Mesendoderm (in vitro differentiated cells): ENCODE measurements at regions not wholly inside any gene's neighbourhood (a gene's known extent, or its start where the extent isn't known, plus 50 kb on each side); places are given as distances from the start of the nearest gene placed in this dataset.
A peak's percentile ranks its signal among the peaks of the same experiment; 100 is the strongest.

Experiments
- DNase-seq: peaks from one replicate; pipeline ENCODE4 v3.0.0; 2013
- H2AK5ac ChIP-seq: 2 replicates; pipeline ENCODE4 v1.6.1; 2013; ENCODE audit warnings: low read length, inconsistent platforms
- H2BK120ac ChIP-seq: 2 replicates; pipeline ENCODE4 v1.6.1; 2013; ENCODE audit warnings: low read depth, mild to moderate bottlenecking, low read length, moderate library complexity, mixed read lengths
- H2BK15ac ChIP-seq: replicated peaks from 2 replicates; pipeline ENCODE4 v1.6.1; 2013; ENCODE audit warnings: low read depth, mild to moderate bottlenecking, moderate library complexity
- H2BK5ac ChIP-seq: 2 replicates; pipeline ENCODE4 v1.6.1; 2013; ENCODE audit warnings: low read length, inconsistent platforms
- H3K18ac ChIP-seq: 2 replicates; pipeline ENCODE4 v1.6.1; 2013; ENCODE audit warnings: mild to moderate bottlenecking, low read length, mixed read lengths
- H3K23ac ChIP-seq: one replicate; pipeline ENCODE4 v1.6.1; 2013; ENCODE audit warnings: low read length
- H3K27ac ChIP-seq: 2 replicates; pipeline ENCODE4 v1.5.1; 2013; ENCODE audit warnings: low read depth, mild to moderate bottlenecking, inconsistent platforms, low read length, moderate library complexity
- H3K27me3 ChIP-seq: 2 replicates; pipeline ENCODE4 v1.6.1; 2013; ENCODE audit warnings: low read length, control low read depth, mild to moderate bottlenecking, inconsistent platforms; ENCODE audit not compliant: insufficient read depth, poor library complexity
- H3K36me3 ChIP-seq: 2 replicates; pipeline ENCODE4 v1.6.1; 2013; ENCODE audit warnings: low read length, inconsistent platforms; ENCODE audit not compliant: control insufficient read depth, insufficient read depth
- H3K4ac ChIP-seq: one replicate; pipeline ENCODE4 v1.6.1; 2013; ENCODE audit warnings: low read depth, mild to moderate bottlenecking, low read length, moderate library complexity
- H3K4me1 ChIP-seq: 2 replicates; pipeline ENCODE4 v1.6.1; 2013; ENCODE audit warnings: low read depth, low read length, inconsistent platforms; ENCODE audit not compliant: control insufficient read depth
- H3K4me2 ChIP-seq: 2 replicates; pipeline ENCODE4 v1.6.1; 2013; ENCODE audit warnings: low read length
- H3K4me3 ChIP-seq: 2 replicates; pipeline ENCODE4 v1.5.1; 2013; ENCODE audit warnings: mild to moderate bottlenecking, low read length
- H3K56ac ChIP-seq: one replicate; pipeline ENCODE4 v1.6.1; 2013; ENCODE audit warnings: low read length
- H3K79me1 ChIP-seq: 2 replicates; pipeline ENCODE4 v1.6.1; 2013; ENCODE audit warnings: low read length, inconsistent platforms
- H3K79me2 ChIP-seq: 2 replicates; pipeline ENCODE4 v1.6.1; 2013; ENCODE audit warnings: mild to moderate bottlenecking, low read length; ENCODE audit not compliant: control insufficient read depth, insufficient read depth
- H3K9ac ChIP-seq: 2 replicates; pipeline ENCODE4 v1.6.1; 2013; ENCODE audit warnings: low read length, inconsistent platforms
- H4K5ac ChIP-seq: one replicate; pipeline ENCODE4 v1.6.1; 2013; ENCODE audit warnings: low read length
- H4K8ac ChIP-seq: one replicate; pipeline ENCODE4 v1.6.1; 2013; ENCODE audit warnings: low read depth, mild to moderate bottlenecking, control low read depth, low read length, moderate library complexity
- WGBS: extraction: QIAGEN DNeasy Blood & Tissue Kit; methylation state at CpG from one replicate; pipeline ENCODE4 v1.1.7; 2013; ENCODE audit warnings: low lambda C conversion rate, missing lambda C conversion rate; ENCODE audit not compliant: insufficient coverage; ENCODE audit errors: extremely low coverage; 5-methylcytosine and 5-hydroxymethylcytosine counted together

- Histone ChIP-seq H3K9ac (no peak overlapping the region), H4K5ac (no peak overlapping the region), H4K8ac (no peak overlapping the region), H3K79me1 (no peaks in the 10 kb centered on the region), H3K18ac (no peak overlapping the region), H3K79me2 (no peaks in the 10 kb centered on the region), H3K56ac (no peak overlapping the region), H3K36me3 (no peaks in the 10 kb centered on the region), H3K4me2 (no peak overlapping the region), H2BK5ac (no peak overlapping the region), H3K27me3 (no peaks in the 10 kb centered on the region), H3K4ac (no peak overlapping the region), H3K4me3 (no peak overlapping the region), H2BK120ac (no peak overlapping the region), H3K4me1 (no peaks in the 10 kb centered on the region), H2BK15ac (no peak overlapping the region), H3K23ac (no peak overlapping the region), H3K27ac (no peak overlapping the region), H2AK5ac (no peak overlapping the region)
- DNase-seq: peak; percentile 8
- no CpG with 5 or more reads among the region's 1 CpG for WGBS
Measured at GRCh38 chr1:199776768-199777497, 250.6 kb upstream of the NR5A2 start.

GRCh38 chr1:199778324-199778955 lies 249.1 kb upstream of the NR5A2 start:
- Histone ChIP-seq H3K79me2 (no peaks in the 10 kb centered on the region), H3K27me3 (no peaks in the 10 kb centered on the region), H2BK5ac (no peak overlapping the region), H3K23ac (no peak overlapping the region), H3K27ac (no peak overlapping the region), H3K4me1 (no peaks in the 10 kb centered on the region), H3K4ac (no peak overlapping the region), H3K18ac (no peak overlapping the region), H3K9ac (no peak overlapping the region), H2BK15ac (no peak overlapping the region), H2BK120ac (no peak overlapping the region), H4K8ac (no peak overlapping the region), H3K79me1 (no peaks in the 10 kb centered on the region), H3K4me3 (no peak overlapping the region), H3K56ac (no peak overlapping the region), H3K4me2 (no peak overlapping the region), H4K5ac (no peak overlapping the region), H2AK5ac (no peak overlapping the region), H3K36me3 (no peaks in the 10 kb centered on the region)
- WGBS: no CpG with 5 or more reads among the region's 3 CpGs
- no peak for DNase-seq

GRCh38 chr1:199780091-199780490 lies 247.4 kb upstream of the NR5A2 start:
- H4K5ac ChIP-seq: no peak overlapping the region
- H3K18ac ChIP-seq: no peak overlapping the region
- no peaks in the 10 kb centered on the region for H3K79me1 ChIP-seq
- no peak overlapping the region for H3K4me2 ChIP-seq
- no peaks in the 10 kb centered on the region for H3K4me1 ChIP-seq
- no peaks in the 10 kb centered on the region for H3K79me2 ChIP-seq
- H3K4me3 ChIP-seq: no peak overlapping the region
- no CpG with 5 or more reads among the region's 5 CpGs for WGBS
- no peak overlapping the region for H3K23ac ChIP-seq
- H2BK5ac ChIP-seq: no peak overlapping the region
- DNase-seq: no peak
- H3K27ac ChIP-seq: no peak overlapping the region
- H3K56ac ChIP-seq: no peak overlapping the region
- no peak overlapping the region for H3K9ac ChIP-seq
- no peak overlapping the region for H2AK5ac ChIP-seq
- no peaks in the 10 kb centered on the region for H3K27me3 ChIP-seq
- H3K4ac ChIP-seq: no peak overlapping the region
- H3K36me3 ChIP-seq: no peaks in the 10 kb centered on the region
- no peak overlapping the region for H2BK15ac ChIP-seq
- H4K8ac ChIP-seq: no peak overlapping the region
- H2BK120ac ChIP-seq: no peak overlapping the region

GRCh38 chr1:199780948-199781670 lies 246.4 kb upstream of the NR5A2 start:
- H4K8ac ChIP-seq: no peak overlapping the region
- H3K4me2 ChIP-seq: no peak overlapping the region
- no peak overlapping the region for H2BK120ac ChIP-seq
- no peaks in the 10 kb centered on the region for H3K36me3 ChIP-seq
- H3K27ac ChIP-seq: no peak overlapping the region
- H3K4me3 ChIP-seq: no peak overlapping the region
- no peaks in the 10 kb centered on the region for H3K79me1 ChIP-seq
- H3K79me2 ChIP-seq: no peaks in the 10 kb centered on the region
- H3K56ac ChIP-seq: no peak overlapping the region
- no peak overlapping the region for H3K23ac ChIP-seq
- no peak overlapping the region for H2BK5ac ChIP-seq
- no peak for DNase-seq
- H2AK5ac ChIP-seq: no peak overlapping the region
- no peak overlapping the region for H3K18ac ChIP-seq
- 100% methylated on average over 1 of the region's 2 CpGs for WGBS
- H4K5ac ChIP-seq: no peak overlapping the region
- H3K27me3 ChIP-seq: no peaks in the 10 kb centered on the region
- H2BK15ac ChIP-seq: no peak overlapping the region
- H3K4me1 ChIP-seq: no peaks in the 10 kb centered on the region
- no peak overlapping the region for H3K4ac ChIP-seq
- H3K9ac ChIP-seq: no peak overlapping the region

- H3K4ac ChIP-seq: no peak overlapping the region
- no peaks in the 10 kb centered on the region for H3K79me2 ChIP-seq
- H2BK5ac ChIP-seq: no peak overlapping the region
- H3K4me2 ChIP-seq: no peak overlapping the region
- H3K36me3 ChIP-seq: no peaks in the 10 kb centered on the region
- no peak overlapping the region for H4K8ac ChIP-seq
- H3K79me1 ChIP-seq: no peaks in the 10 kb centered on the region
- H3K18ac ChIP-seq: no peak overlapping the region
- H3K4me3 ChIP-seq: no peak overlapping the region
- H2BK15ac ChIP-seq: no peak overlapping the region
- H3K4me1 ChIP-seq: no peaks in the 10 kb centered on the region
- no peak overlapping the region for H3K27ac ChIP-seq
- no CpG with 5 or more reads among the region's 2 CpGs for WGBS
- DNase-seq: no peak
- no peak overlapping the region for H4K5ac ChIP-seq
- H2AK5ac ChIP-seq: no peak overlapping the region
- no peak overlapping the region for H3K23ac ChIP-seq
- no peak overlapping the region for H3K9ac ChIP-seq
- no peak overlapping the region for H2BK120ac ChIP-seq
- H3K27me3 ChIP-seq: no peaks in the 10 kb centered on the region
- H3K56ac ChIP-seq: no peak overlapping the region
Measured at GRCh38 chr1:199784138-199784895, 243.2 kb upstream of the NR5A2 start.
